H1 (cell line): ENCODE measurements at regions not wholly inside any gene's neighbourhood (a gene's known extent, or its start where the extent isn't known, plus 50 kb on each side); places are given as distances from the start of the nearest gene placed in this dataset.

ENCODE experiments used
- BACH1 ChIP-seq: IDR thresholded peaks from 2 replicates; pipeline ENCODE4 v1.6.1; 2012; ENCODE audit warnings: low read length, improper control_type of control experiment
- POLR2AphosphoS5 ChIP-seq: IDR thresholded peaks from 2 replicates; pipeline ENCODE4 v1.6.1; 2011; ENCODE audit warnings: low read depth, low read length
- USF2 ChIP-seq: IDR thresholded peaks from 2 replicates; pipeline ENCODE4 v1.6.1; 2011; ENCODE audit warnings: low read length, improper control_type of control experiment

GRCh38 chr6:108793516-108794251, 54.5 kb upstream of the ARMC2 start (continued):
- TF ChIP-seq USF2 (no peak), POLR2AphosphoS5 (no peak), BACH1 (no peak)
